ENCODE measurements at regions not wholly inside any gene's neighbourhood (a gene's known extent, or its start where the extent isn't known, plus 50 kb on each side); places are given as distances from the start of the nearest gene placed in this dataset.
"Not testable (repeated sequence)": the region's sequence is repeated elsewhere in the genome, so short reads cannot be mapped to it uniquely, and the experiment has no call there.

GRCh38 chr5:88021141-88021540, 247.5 kb downstream of the TMEM161B start:
- Histone ChIP-seq H3K4me3 (no peak overlapping the region), H3K4me2 (no peak overlapping the region), H3K9me3 (no peaks in the 10 kb centered on the region), H3K27ac (no peak overlapping the region), H3K4me1 (no peaks in the 10 kb centered on the region)
- ChIA-PET CTCF (interaction anchor here (0.7 kb wide), 1 partner anchor 127 kb away, joined by 3 read pairs; no protein-coding TSS in a partner anchor), POLR2A (no interaction called here)
- ATAC-seq, result peak; percentile 50 to 64; a peak in 2 of 6 replicates
- TF ChIP-seq KDM1A (IDR thresholded peaks at IDR 0.05; ENCODE audit: low read depth), result no peak
- whole genome bisulfite sequencing (ENCODE audit: missing lambda C conversion rate), result 8% methylated on average over 5 of the region's 5 CpGs
- no peak for DNase-seq (ENCODE audit: low read depth in 1 of 2, low spot score in 1 of 2)
- FAIRE-seq, result no peak

DNA sequence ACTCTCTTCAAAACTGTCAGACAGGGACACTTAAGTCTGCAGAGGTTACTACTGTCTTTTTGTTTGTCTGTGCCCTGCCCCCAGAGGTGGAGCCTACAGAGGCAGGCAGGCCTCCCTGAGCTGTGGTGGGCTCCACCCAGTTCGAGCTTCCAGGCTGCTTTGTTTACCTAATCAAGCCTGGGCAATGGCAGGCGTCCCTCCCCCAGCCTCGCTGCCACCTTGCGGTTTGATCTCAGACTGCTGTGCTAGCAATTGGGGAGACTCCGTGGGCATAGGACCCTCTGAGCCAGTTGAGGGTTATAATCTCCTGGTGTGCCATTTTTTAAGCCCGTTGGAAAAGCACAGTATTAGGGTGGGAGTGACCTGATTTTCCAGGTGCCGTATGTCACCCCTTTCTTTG, 253.7 kb downstream of the TMEM161B start:
- POLR2A ChIA-PET, CTCF ChIA-PET: not testable (repeated sequence)

DNA sequence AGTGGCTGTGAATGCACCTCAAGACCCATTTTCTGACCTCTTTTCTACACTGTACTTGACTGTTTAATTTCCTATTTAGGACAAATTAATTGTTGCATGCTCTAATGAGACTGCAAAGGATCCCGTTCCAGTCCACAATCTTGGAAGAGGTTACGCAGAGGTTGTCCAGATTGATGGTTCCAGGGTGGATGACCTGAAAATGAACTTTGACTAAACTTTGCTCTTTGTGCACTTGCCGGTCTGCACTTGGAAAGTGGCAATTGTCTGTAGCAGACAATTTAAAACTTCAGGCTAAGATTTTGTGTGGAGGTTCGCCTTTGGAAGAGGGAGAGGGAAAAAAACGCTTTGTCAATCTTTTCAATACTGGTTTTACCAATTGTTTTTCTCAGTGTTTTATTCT, 267.8 kb downstream of the TMEM161B start:
- ChIA-PET CTCF (no interaction called here), POLR2A (no interaction called here)
- Histone ChIP-seq H3K4me3 (no peak overlapping the region), H3K9me3 (no peaks in the 10 kb centered on the region), H3K4me1 (no peaks in the 10 kb centered on the region), H3K4me2 (no peak overlapping the region), H3K27ac (no peak overlapping the region)
- WGBS (ENCODE audit: missing lambda C conversion rate), result 5% methylated on average over 5 of the region's 5 CpGs
- no peak for ATAC-seq
- TF ChIP-seq GATA3 (IDR thresholded peaks at IDR 0.05; ENCODE audit: borderline replicate concordance) (no peak), HES2 (IDR thresholded peaks at IDR 0.05) (no peak), SMC3 (IDR thresholded peaks at IDR 0.05) (no peak), FOXS1 (CRISPR knock-in tag; IDR thresholded peaks at IDR 0.05) (no peak), MAZ (IDR thresholded peaks at IDR 0.05; ENCODE audit: borderline replicate concordance, low read depth, low read length) (no peak), RNF2 (IDR thresholded peaks at IDR 0.05; ENCODE audit: borderline replicate concordance, low read depth) (no peak), ZSCAN20 (CRISPR knock-in tag; IDR thresholded peaks at IDR 0.05) (no peak), KDM1A (IDR thresholded peaks at IDR 0.05; ENCODE audit: low read depth) (no peak), FOSB (CRISPR knock-in tag; IDR thresholded peaks at IDR 0.05) (no peak), ZFP36 (IDR thresholded peaks at IDR 0.05; ENCODE audit: borderline replicate concordance, partially characterized antibody) (no peak), TFCP2L1 (CRISPR knock-in tag; IDR thresholded peaks at IDR 0.05) (no peak), EHF (CRISPR knock-in tag; IDR thresholded peaks at IDR 0.05) (no peak), KDM5A (IDR thresholded peaks at IDR 0.05) (no peak), RCOR1 (IDR thresholded peaks at IDR 0.05; ENCODE audit: low read depth, low read length) (no peak), ZC3H11A (IDR thresholded peaks at IDR 0.05) (no peak), CEBPB (IDR thresholded peaks at IDR 0.05) (no peak), CBX8 (IDR thresholded peaks at IDR 0.05) (no peak)
- TF ChIP-seq, protein P1, sequence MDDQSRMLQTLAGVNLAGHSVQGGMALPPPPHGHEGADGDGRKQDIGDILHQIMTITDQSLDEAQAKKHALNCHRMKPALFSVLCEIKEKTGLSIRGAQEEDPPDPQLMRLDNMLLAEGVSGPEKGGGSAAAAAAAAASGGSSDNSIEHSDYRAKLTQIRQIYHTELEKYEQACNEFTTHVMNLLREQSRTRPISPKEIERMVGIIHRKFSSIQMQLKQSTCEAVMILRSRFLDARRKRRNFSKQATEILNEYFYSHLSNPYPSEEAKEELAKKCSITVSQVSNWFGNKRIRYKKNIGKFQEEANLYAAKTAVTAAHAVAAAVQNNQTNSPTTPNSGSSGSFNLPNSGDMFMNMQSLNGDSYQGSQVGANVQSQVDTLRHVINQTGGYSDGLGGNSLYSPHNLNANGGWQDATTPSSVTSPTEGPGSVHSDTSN (IDR thresholded peaks at IDR 0.05), result no peak
- no peak for DNase-seq (ENCODE audit: low read depth in 1 of 2, low spot score in 1 of 2)
- FAIRE-seq, result no peak

More for the DNA sequence above, 253.7 kb downstream of the TMEM161B start:
- not testable (repeated sequence) for H3K4me3 ChIP-seq; H3K9me3 ChIP-seq; ATAC-seq; H3K4me2 ChIP-seq; H3K27ac ChIP-seq; H3K4me1 ChIP-seq; DNase-seq (ENCODE audit: low read depth in 1 of 2, low spot score in 1 of 2); FAIRE-seq
- WGBS (ENCODE audit: missing lambda C conversion rate), result 13% methylated on average over 5 of the region's 7 CpGs

DNA sequence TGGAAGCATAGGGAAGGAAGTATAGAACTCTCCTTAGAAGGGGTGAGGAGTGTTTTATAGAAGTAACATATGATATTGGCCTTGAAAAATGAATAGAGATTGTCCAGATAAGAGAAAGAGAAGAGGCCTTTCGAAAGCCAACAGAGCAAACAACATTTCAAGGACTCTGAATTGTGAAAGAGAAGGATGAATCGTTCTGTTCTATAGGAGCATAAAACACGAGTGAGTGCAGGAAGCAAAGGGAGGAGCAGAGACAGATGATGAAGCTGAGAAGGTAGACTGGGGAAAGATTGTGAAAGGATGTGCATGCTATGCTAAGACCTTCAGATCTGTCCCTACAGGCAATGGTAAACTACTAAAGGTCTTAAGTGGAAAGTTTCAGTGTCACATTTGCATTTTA, 271.0 kb downstream of the TMEM161B start:
- ChIA-PET CTCF (no interaction called here), POLR2A (no interaction called here)
- Histone ChIP-seq H3K4me2 (no peak overlapping the region), H3K4me3 (no peak overlapping the region), H3K4me1 (no peaks in the 10 kb centered on the region), H3K9me3 (no peaks in the 10 kb centered on the region), H3K27ac (no peak overlapping the region)
- ATAC-seq (no peak), DNase-seq (ENCODE audit: low read depth in 1 of 2, low spot score in 1 of 2) (no peak), FAIRE-seq (no peak)
- 0% methylated on average over 2 of the region's 3 CpGs for WGBS (ENCODE audit: missing lambda C conversion rate)
- TF ChIP-seq ZNF302 (CRISPR knock-in tag; IDR thresholded peaks at IDR 0.05), result no peak
- TF ChIP-seq CBX2 (IDR thresholded peaks at IDR 0.05; ENCODE audit: borderline replicate concordance, low read depth), result no peak
- no peak for TF ChIP-seq NR3C1 (IDR thresholded peaks at IDR 0.05)
- no peak for TF ChIP-seq GATA3 (IDR thresholded peaks at IDR 0.05; ENCODE audit: borderline replicate concordance)
- no peak for TF ChIP-seq RARB (CRISPR knock-in tag; IDR thresholded peaks at IDR 0.05)
- TF ChIP-seq RFX5 (IDR thresholded peaks at IDR 0.05), result no peak
- TF ChIP-seq SREBF2 (IDR thresholded peaks at IDR 0.05), result no peak
